ENCODE measurements at regions not wholly inside any gene's neighbourhood (a gene's known extent, or its start where the extent isn't known, plus 50 kb on each side); places are given as distances from the start of the nearest gene placed in this dataset.

DNA sequence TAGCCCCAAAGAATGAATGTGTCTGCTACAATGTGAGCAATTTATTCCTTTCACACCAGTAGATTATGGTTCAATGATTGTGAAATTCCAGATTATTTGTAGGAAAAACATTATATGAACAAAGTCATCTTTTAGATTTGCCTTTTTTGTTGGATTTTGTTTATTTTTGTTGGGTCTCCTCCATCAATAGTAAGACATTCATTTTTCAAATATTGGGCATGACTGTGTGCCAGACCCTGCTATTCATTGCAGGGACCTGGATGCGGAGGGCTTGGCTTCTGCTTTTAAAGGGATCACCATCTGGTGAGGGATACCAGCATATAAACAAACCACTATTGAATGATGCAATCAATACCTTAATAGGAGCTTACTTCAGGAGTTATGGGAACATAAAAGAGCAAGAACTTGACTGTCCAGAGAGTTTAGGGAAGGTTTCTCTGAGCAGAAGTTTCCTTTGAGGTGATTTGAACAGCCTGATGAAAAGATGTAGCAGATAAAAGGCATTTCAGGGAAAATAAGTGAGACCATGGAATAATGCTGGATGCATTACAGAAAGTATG, 486.7 kb downstream of the EPHA4 start:
- TF ChIP-seq, protein P1, sequence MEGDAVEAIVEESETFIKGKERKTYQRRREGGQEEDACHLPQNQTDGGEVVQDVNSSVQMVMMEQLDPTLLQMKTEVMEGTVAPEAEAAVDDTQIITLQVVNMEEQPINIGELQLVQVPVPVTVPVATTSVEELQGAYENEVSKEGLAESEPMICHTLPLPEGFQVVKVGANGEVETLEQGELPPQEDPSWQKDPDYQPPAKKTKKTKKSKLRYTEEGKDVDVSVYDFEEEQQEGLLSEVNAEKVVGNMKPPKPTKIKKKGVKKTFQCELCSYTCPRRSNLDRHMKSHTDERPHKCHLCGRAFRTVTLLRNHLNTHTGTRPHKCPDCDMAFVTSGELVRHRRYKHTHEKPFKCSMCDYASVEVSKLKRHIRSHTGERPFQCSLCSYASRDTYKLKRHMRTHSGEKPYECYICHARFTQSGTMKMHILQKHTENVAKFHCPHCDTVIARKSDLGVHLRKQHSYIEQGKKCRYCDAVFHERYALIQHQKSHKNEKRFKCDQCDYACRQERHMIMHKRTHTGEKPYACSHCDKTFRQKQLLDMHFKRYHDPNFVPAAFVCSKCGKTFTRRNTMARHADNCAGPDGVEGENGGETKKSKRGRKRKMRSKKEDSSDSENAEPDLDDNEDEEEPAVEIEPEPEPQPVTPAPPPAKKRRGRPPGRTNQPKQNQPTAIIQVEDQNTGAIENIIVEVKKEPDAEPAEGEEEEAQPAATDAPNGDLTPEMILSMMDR (IDR thresholded peaks at IDR 0.05) = no peak
- TF ChIP-seq POLR2A (IDR thresholded peaks at IDR 0.05) (no peak), POLR2AphosphoS5 (IDR thresholded peaks at IDR 0.05) (no peak)
